ENCODE measurements at regions not wholly inside any gene's neighbourhood (a gene's known extent, or its start where the extent isn't known, plus 50 kb on each side); places are given as distances from the start of the nearest gene placed in this dataset.

DNA sequence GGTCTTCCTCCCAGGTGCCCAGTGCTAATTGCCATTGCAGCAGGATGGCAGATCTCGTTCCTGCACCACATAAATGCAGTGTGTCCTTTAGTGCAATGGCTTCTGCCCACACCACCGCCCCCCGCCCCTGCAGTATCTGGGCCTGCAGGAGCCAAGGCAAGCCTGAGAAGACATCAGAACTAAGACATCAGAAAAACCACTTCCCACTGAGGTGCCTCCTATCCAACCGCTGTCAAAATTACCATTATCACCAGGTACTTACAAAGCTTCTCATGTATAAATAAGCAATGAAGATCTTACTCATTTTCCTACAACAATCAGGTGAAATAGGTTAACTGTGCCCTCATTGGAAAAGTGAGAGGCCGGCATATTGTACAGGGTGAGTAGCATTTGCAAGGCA lies 228.8 kb downstream of the FBXO15 start:
- H3K27me3 ChIP-seq (ENCODE audit: low read depth, low read length): no peaks in the 10 kb centered on the region
- no peak overlapping the region for H3K4me2 ChIP-seq (ENCODE audit: low read length)
- H3K36me3 ChIP-seq (replicated peaks; ENCODE audit: low read depth, low read length): no peaks in the 10 kb centered on the region
- TF ChIP-seq, protein P1, sequence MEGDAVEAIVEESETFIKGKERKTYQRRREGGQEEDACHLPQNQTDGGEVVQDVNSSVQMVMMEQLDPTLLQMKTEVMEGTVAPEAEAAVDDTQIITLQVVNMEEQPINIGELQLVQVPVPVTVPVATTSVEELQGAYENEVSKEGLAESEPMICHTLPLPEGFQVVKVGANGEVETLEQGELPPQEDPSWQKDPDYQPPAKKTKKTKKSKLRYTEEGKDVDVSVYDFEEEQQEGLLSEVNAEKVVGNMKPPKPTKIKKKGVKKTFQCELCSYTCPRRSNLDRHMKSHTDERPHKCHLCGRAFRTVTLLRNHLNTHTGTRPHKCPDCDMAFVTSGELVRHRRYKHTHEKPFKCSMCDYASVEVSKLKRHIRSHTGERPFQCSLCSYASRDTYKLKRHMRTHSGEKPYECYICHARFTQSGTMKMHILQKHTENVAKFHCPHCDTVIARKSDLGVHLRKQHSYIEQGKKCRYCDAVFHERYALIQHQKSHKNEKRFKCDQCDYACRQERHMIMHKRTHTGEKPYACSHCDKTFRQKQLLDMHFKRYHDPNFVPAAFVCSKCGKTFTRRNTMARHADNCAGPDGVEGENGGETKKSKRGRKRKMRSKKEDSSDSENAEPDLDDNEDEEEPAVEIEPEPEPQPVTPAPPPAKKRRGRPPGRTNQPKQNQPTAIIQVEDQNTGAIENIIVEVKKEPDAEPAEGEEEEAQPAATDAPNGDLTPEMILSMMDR (IDR thresholded peaks at IDR 0.05; ENCODE audit: low read depth, low read length): no peak
- no peak for TF ChIP-seq EZH2phosphoT487 (IDR thresholded peaks at IDR 0.05; ENCODE audit: low read depth)
- no peak overlapping the region for H3K4me3 ChIP-seq (ENCODE audit: low read length)
- H4K20me1 ChIP-seq (ENCODE audit: insufficient read depth, low read length): no peaks in the 10 kb centered on the region
- H3K27ac ChIP-seq (ENCODE audit: low read length): no peak overlapping the region
- H3K9ac ChIP-seq (ENCODE audit: low read length): no peak overlapping the region
- H3K79me2 ChIP-seq (ENCODE audit: low read length): no peaks in the 10 kb centered on the region
- H3K4me1 ChIP-seq (ENCODE audit: low read length): no peaks in the 10 kb centered on the region
- no peak overlapping the region for H2AFZ ChIP-seq (ENCODE audit: low read depth, low read length)
- no peaks in the 10 kb centered on the region for H3K9me3 ChIP-seq (ENCODE audit: insufficient read depth, low read length)

DNA sequence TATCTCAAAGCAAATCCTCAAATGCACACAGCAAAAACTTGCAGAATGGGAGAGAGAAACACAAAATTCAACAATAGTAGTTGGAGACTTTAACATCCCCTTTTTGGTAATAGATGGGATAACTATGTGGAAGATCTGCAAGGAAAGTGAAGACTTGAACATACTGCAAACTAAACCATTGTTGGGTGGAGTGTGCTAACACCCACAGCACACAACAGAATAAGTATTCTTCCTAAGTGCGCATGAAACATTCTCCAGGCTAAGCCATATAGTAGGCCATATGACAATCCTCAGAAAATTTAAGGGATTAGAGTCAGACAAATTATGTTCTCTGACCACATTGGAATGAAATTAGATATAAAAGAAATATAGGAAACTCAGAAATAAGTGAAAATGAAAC lies 230.6 kb downstream of the FBXO15 start:
- H3K9ac ChIP-seq (ENCODE audit: low read length): no peak overlapping the region
- no peaks in the 10 kb centered on the region for H3K9me3 ChIP-seq (ENCODE audit: insufficient read depth, low read length)

DNA sequence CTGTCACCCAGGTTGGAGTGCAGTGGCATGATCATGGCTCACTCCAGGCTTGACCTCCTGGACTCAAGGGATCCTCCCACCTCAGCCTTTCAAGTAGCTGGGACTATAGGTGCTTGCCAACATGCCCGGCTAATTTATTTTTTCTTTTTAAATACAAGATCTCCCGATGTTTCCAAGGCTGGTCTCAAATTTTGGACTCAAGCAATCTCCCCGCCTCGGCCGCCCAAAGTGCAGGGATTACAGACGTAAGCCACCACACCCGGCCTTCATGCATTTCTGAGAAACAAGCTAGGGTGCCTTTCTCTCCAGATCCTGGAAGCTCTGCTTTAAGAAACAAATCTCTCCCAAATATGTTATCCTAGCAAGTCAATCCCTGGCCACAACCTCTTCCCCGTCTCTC lies 234.1 kb downstream of the FBXO15 start:
- Histone ChIP-seq H3K9me3 (ENCODE audit: insufficient read depth, low read length) (no peaks in the 10 kb centered on the region), H4K20me1 (ENCODE audit: insufficient read depth, low read length) (no peaks in the 10 kb centered on the region)

More for the DNA sequence above, 230.6 kb downstream of the FBXO15 start:
- no peaks in the 10 kb centered on the region for H3K79me2 ChIP-seq (ENCODE audit: low read length)
- no peaks in the 10 kb centered on the region for H3K27me3 ChIP-seq (ENCODE audit: low read depth, low read length)
- no peaks in the 10 kb centered on the region for H3K36me3 ChIP-seq (replicated peaks; ENCODE audit: low read depth, low read length)
- no peaks in the 10 kb centered on the region for H4K20me1 ChIP-seq (ENCODE audit: insufficient read depth, low read length)
- no peak overlapping the region for H2AFZ ChIP-seq (ENCODE audit: low read depth, low read length)
- no peak overlapping the region for H3K4me3 ChIP-seq (ENCODE audit: low read length)
- no peaks in the 10 kb centered on the region for H3K4me1 ChIP-seq (ENCODE audit: low read length)
- TF ChIP-seq, protein P1 (IDR thresholded peaks at IDR 0.05; ENCODE audit: low read depth, low read length): no peak
- no peak for TF ChIP-seq EZH2phosphoT487 (IDR thresholded peaks at IDR 0.05; ENCODE audit: low read depth)
- no peak overlapping the region for H3K4me2 ChIP-seq (ENCODE audit: low read length)
- no peak overlapping the region for H3K27ac ChIP-seq (ENCODE audit: low read length)

DNA sequence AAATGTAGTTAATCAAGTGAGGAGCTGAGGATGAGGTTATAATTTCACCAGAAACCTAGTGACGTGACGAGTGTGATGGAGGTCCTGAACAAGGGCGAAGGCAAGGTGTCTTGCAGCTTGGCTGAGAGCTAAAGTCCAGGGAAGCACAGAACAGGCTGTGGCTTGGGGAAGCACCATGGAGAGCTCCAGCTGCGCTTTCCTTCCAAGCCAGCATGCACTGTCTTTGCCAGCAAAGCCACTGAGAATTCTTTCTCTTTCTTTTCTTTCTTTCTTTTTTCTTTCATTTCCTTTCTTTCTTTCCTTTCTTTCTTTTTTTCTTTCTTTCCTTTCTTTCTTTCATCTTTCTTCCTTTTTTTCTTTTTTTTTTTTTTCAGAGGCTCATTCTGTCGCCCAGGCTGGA lies 239.3 kb downstream of the FBXO15 start:
- TF ChIP-seq EZH2phosphoT487 (IDR thresholded peaks at IDR 0.05; ENCODE audit: low read depth): no peak
- TF ChIP-seq, protein P1 (IDR thresholded peaks at IDR 0.05; ENCODE audit: low read depth, low read length): no peak
- Histone ChIP-seq H3K27me3 (ENCODE audit: low read depth, low read length) (no peaks in the 10 kb centered on the region), H3K4me3 (ENCODE audit: low read length) (no peak overlapping the region), H3K9ac (ENCODE audit: low read length) (no peak overlapping the region), H3K27ac (ENCODE audit: low read length) (no peak overlapping the region), H3K36me3 (replicated peaks; ENCODE audit: low read depth, low read length) (no peaks in the 10 kb centered on the region), H3K9me3 (ENCODE audit: insufficient read depth, low read length) (no peaks in the 10 kb centered on the region), H2AFZ (ENCODE audit: low read depth, low read length) (no peak overlapping the region), H3K79me2 (ENCODE audit: low read length) (no peaks in the 10 kb centered on the region), H3K4me1 (ENCODE audit: low read length) (no peaks in the 10 kb centered on the region), H4K20me1 (ENCODE audit: insufficient read depth, low read length) (no peaks in the 10 kb centered on the region), H3K4me2 (ENCODE audit: low read length) (no peak overlapping the region)

More for the DNA sequence above, 234.1 kb downstream of the FBXO15 start:
- Histone ChIP-seq H3K4me1 (ENCODE audit: low read length) (no peaks in the 10 kb centered on the region), H3K36me3 (replicated peaks; ENCODE audit: low read depth, low read length) (no peaks in the 10 kb centered on the region), H3K79me2 (ENCODE audit: low read length) (no peaks in the 10 kb centered on the region), H3K4me2 (ENCODE audit: low read length) (no peak overlapping the region), H3K4me3 (ENCODE audit: low read length) (no peak overlapping the region), H2AFZ (ENCODE audit: low read depth, low read length) (no peak overlapping the region), H3K27ac (ENCODE audit: low read length) (no peak overlapping the region), H3K27me3 (ENCODE audit: low read depth, low read length) (no peaks in the 10 kb centered on the region), H3K9ac (ENCODE audit: low read length) (no peak overlapping the region)
- TF ChIP-seq EZH2phosphoT487 (IDR thresholded peaks at IDR 0.05; ENCODE audit: low read depth): no peak
- TF ChIP-seq, protein P1 (IDR thresholded peaks at IDR 0.05; ENCODE audit: low read depth, low read length): no peak

Data from OCI-LY3 (cell line).